SW 1271 (cell line): ENCODE measurements at regions not wholly inside any gene's neighbourhood (a gene's known extent, or its start where the extent isn't known, plus 50 kb on each side); places are given as distances from the start of the nearest gene placed in this dataset.
"Not testable (repeated sequence)": the region's sequence is repeated elsewhere in the genome, so short reads cannot be mapped to it uniquely, and the experiment has no call there.

Source experiments
- DNase-seq, 2 experiments: peaks; one replicate each; lab custom pipeline; 2025; lab: John Stamatoyannopoulos, UW

DNA sequence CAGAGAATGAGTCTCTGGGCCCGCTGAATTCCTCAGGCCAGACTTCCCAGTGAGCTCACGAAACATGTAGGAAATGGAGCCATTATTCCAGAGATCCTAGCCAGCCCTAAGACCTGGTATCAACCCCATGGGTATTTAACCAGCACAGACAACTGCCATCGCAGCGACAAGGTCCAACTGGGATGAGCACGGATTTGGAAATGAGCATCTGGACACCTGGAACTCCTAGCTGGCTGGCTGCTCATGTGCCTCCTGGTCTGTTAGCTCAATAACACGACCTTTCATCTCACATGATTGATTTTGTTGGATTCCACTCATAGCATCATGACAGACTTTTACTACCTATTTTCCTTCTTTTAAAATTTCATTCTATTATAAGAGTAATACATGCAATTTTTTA, 51.0 kb downstream of the POU3F3 start:
- no peak for DNase-seq

DNA sequence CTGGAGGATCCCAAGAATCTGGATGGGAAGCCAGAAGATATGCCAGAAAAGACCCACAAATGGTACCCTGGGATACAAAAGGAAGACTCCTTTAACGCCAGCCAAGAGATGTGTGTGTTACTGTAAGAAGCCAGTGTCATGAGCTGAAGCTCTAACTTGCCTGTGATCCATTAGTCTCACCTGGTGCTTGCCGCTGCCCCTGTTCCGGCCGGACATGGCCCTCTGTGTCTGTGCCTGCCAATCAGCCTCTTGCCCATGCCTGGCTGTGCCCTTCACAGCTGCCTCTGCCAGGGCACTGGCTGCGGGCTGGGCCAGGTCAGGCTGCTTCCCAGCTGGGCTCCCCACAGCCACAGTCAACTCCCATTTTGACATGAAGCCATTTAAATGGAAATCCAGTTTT, 55.4 kb downstream of the POU3F3 start:
- DNase-seq, result no peak

DNA sequence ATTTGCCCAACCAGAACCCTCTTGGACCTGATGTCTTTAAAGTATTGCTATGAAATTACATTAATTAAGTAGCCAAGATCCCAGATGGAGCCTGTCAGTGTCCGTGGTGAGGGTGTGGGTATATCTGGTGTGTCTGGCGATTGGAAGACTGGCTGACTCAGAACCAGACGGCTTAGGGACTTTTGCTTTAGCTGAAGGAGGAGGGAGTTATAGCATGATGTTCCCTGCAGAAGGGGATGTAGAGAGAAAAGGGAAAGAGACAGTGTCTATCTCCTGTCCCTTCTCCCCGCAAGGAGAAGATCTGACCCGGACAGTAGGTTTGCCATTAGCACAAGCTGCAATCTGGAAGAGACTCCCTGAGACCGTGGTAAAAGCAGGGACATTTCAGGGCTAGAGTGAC, 60.6 kb downstream of the POU3F3 start:
- no peak for DNase-seq

GRCh38 chr2:104915107-104915793, 61.3 kb downstream of the POU3F3 start:
- no peak for DNase-seq

DNA sequence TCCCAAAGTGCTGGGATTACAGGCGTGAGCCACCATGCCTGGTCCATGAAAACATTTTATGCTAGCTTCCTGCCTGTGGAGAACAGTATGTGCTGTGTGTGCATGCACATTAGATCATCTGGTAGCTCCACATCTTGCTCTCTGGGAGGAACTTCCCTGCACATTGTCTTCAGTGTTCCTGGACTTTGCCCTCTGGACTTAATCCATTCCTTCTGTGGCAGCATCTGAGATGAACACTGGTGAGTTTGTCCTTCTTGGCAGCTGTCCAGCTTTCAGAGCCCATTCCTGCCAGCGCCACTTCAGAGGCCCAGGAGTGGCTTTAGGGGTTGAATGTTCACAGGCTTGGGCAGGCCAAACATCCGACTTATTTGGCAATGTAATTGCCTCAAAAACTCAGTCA, 65.2 kb downstream of the POU3F3 start:
- DNase-seq, result no peak

- no peak for DNase-seq
Observed at GRCh38 chr2:104923665-104924064, 69.8 kb downstream of the POU3F3 start.

DNA sequence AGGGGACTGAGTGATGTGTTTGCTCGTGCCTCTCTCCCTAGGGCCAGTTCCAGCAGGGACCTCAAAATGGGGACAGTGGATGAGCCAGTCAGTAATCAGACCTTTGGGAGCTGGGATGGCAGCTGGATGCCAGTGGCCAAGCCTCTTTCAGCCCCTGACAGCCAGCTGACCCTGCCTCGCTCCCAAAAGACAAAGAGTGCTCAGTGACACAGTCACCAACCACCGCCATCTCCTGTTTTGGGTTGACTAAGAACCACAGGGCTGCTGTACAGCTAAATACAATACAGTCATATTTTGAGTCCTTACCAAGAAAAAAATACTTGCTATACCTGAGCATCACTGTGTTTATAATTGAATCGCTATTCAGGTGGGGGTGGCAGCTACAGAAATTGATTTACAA, 75.7 kb downstream of the POU3F3 start:
- DNase-seq, result no peak

- no peak for DNase-seq
Observed at GRCh38 chr2:104930732-104931131, 76.8 kb downstream of the POU3F3 start.

DNA sequence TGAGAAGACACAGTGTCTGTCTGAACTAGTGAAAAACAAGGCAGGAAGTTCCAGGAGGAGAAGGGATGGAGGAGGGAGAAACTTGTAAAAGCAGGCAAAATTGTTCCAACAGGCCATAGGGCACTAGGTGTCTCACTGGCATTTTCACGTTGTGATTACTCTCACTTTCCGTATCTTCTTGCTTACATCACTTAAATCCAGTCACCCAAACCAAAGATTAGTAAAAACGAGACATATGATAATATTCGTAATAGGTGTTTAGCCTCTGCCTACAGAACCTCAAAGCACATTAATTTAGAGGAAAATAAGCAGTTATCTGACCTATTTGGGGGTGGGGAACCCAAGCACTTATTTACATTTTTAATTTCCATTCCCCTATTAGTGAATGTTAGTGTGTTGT, 78.3 kb downstream of the POU3F3 start:
- no peak for DNase-seq

- no peak for DNase-seq
Observed at GRCh38 chr2:104933151-104933917, 79.4 kb downstream of the POU3F3 start.

GRCh38 chr2:104936527-104936926, 82.6 kb downstream of the POU3F3 start:
- DNase-seq, result no peak

GRCh38 chr2:104938231-104938941, 84.5 kb downstream of the POU3F3 start:
- no peak for DNase-seq

- no peak for DNase-seq
Observed at GRCh38 chr2:104939570-104940217, 85.8 kb downstream of the POU3F3 start.

- DNase-seq, result peak in 1 of 2 experiments; percentile 22
Observed at GRCh38 chr2:104944495-104944894, 90.6 kb downstream of the POU3F3 start.

DNA sequence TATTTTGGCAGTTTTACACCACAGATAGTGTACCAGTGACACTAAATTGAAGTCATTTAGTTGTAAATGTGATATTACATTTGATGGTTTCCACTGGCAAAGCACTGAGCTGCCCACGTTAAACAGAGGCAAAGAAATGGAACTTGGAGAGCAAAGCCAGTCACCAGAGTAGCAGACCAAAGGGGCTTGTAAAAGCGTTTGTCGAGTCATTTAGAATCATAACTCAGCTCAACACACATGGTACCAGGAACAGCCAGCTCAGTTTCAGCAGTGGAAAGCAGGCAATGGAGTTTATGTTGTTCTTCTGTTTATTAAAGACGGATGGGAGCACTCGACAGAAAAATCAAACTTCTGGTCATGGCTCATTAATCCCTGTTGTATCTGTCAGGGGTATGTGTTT, 91.2 kb downstream of the POU3F3 start:
- DNase-seq, result no peak

GRCh38 chr2:104945866-104946265, 92.0 kb downstream of the POU3F3 start:
- DNase-seq, result no peak

DNA sequence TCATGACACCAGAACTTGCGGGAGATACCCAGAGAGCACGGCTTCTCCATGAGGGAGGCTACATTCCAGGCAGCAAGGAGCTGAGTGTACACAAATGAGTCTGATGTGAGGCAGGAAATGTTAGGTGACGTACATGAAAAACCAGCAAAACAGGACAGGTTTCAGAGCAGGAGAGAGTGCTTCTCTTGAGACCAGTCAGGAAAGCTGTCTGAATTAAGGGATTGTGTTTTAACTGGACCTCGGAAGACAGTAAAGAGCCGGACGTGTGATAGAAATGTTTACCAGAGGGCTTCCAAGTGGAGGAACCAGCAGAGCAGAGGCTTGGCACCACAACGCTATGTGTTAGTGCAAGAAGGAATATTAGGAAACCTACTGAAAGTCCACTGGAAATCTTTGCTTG, 90.4 kb upstream of the MRPS9 start:
- not testable (repeated sequence) for DNase-seq

DNA sequence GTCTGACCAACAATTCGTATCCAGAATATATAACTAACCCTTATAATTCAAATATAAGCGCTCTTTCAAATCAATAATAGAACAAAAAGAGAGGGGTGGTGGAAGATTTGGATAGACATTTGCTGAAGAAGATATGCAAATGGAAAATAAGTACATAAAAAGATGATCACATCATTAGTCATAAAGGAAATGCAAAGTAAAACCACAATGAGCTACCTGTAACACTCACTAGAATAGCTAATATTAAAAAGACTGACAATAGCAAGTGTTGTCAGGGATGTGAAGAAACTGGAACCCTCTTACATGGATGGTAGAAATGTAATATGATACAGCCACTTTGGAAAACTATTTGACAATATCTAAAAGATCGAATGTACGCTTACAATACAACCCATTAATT, 84.9 kb upstream of the MRPS9 start:
- no peak for DNase-seq

DNA sequence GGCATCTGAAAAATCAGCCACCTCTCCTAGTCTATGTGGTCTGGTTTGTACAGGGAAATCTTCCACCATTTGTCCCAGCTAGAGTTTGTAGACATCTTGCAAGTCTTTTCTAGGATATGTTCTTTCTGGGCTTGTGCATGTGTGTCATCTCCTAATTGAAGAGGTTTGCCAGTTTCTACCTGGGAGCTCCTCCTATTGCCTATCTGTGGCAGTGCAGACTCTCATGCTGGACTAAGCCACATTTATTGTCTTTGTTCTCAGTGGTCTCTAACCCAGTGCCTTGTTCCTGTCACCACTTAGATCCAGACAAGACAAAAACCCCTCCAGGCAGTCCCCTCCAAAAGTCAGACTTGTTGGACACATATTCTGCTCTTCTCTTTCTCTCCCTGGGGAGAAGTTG, 72.0 kb upstream of the MRPS9 start:
- DNase-seq, result no peak

GRCh38 chr2:104969564-104969963, 68.3 kb upstream of the MRPS9 start:
- no peak for DNase-seq

DNA sequence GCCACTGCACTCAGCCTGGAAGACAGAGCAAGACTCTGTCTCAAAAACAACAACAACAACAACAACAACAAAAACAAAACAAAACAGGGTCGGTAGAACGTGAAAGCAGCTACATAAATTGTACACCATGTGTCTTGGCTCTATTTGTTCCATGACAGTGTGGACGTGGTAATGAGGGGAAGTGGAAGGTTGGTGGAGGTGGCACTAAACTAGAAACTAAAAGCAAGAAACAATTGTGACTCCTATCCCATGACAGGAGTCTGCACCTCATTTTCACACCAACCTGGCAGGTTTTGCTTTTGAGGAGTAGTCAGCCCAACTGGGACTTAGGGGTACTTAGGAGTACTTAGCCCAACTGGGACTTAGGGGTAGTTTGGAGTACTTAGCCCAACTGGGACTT, 62.5 kb upstream of the MRPS9 start:
- DNase-seq, result no peak

GRCh38 chr2:104975851-104976250, 62.0 kb upstream of the MRPS9 start:
- no peak for DNase-seq
